GM19452 (cell line): ENCODE measurements at regions not wholly inside any gene's neighbourhood (a gene's known extent, or its start where the extent isn't known, plus 50 kb on each side); places are given as distances from the start of the nearest gene placed in this dataset.

Source experiments
- ATAC-seq: cut with Tn5 transposase; IDR thresholded peaks from one replicate; pipeline ENCODE4 v1.9.1; 2021; ENCODE audit not compliant: unreplicated experiment

- ATAC-seq = no peak
Measured at GRCh38 chr11:112831969-112832766, 129.1 kb upstream of the NCAM1 start.

- no peak for ATAC-seq
Measured at GRCh38 chr11:112834277-112834755, 126.9 kb upstream of the NCAM1 start.

GRCh38 chr11:112835591-112836255 lies 125.5 kb upstream of the NCAM1 start:
- ATAC-seq = no peak

- no peak for ATAC-seq
Measured at GRCh38 chr11:112836256-112836602, 125.0 kb upstream of the NCAM1 start.

- ATAC-seq = no peak
Measured at GRCh38 chr11:112837162-112837826, 123.9 kb upstream of the NCAM1 start.

GRCh38 chr11:112839051-112839450 lies 122.2 kb upstream of the NCAM1 start:
- no peak for ATAC-seq

- no peak for ATAC-seq
Measured at GRCh38 chr11:112841729-112842128, 119.5 kb upstream of the NCAM1 start.

- ATAC-seq = no peak
Measured at GRCh38 chr11:112842151-112842550, 119.1 kb upstream of the NCAM1 start.

- no peak for ATAC-seq
Measured at GRCh38 chr11:112844517-112844916, 116.7 kb upstream of the NCAM1 start.

- ATAC-seq = no peak
Measured at GRCh38 chr11:112847568-112847967, 113.7 kb upstream of the NCAM1 start.

GRCh38 chr11:112852143-112852866 lies 108.9 kb upstream of the NCAM1 start:
- ATAC-seq = no peak

GRCh38 chr11:112856133-112856532 lies 105.1 kb upstream of the NCAM1 start:
- no peak for ATAC-seq

GRCh38 chr11:112856591-112856990 lies 104.6 kb upstream of the NCAM1 start:
- ATAC-seq = no peak

GRCh38 chr11:112858289-112859023 lies 102.8 kb upstream of the NCAM1 start:
- no peak for ATAC-seq

GRCh38 chr11:112859787-112860186 lies 101.4 kb upstream of the NCAM1 start:
- no peak for ATAC-seq

GRCh38 chr11:112861356-112861755 lies 99.9 kb upstream of the NCAM1 start:
- no peak for ATAC-seq

- no peak for ATAC-seq
Measured at GRCh38 chr11:112863305-112863704, 97.9 kb upstream of the NCAM1 start.

- no peak for ATAC-seq
Measured at GRCh38 chr11:112864672-112865071, 96.5 kb upstream of the NCAM1 start.

GRCh38 chr11:112871909-112872500 lies 89.2 kb upstream of the NCAM1 start:
- no peak for ATAC-seq

GRCh38 chr11:112874980-112875379 lies 86.2 kb upstream of the NCAM1 start:
- no peak for ATAC-seq
